ENCODE measurements at regions not wholly inside any gene's neighbourhood (a gene's known extent, or its start where the extent isn't known, plus 50 kb on each side); places are given as distances from the start of the nearest gene placed in this dataset.

DNA sequence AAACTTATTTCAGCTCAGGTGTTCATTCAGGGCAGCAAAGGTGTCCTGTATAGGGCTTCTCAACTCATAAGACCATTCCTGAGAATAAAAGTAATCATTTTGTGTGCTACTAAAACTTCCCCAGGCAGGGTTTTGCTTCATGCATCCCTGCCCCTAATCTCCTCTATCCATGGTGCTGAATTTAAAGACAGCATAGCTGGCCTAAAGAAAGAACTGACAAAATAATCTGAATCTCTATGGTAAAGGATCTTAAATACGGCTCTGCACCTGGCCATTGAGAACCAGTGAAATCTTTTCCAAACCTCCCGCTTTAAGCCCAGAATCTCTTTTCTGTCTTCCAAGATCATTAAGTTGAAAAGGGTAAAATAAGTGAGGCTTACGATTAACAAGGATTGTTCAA lies 292.1 kb upstream of the KLHL29 start:
- WGBS, 2 experiments (ENCODE audit: extremely low coverage in 2 of 2, insufficient read length in 1 of 2): no CpG with 5 or more reads among the region's 3 CpGs
- Histone ChIP-seq H2AFZ (replicated peaks; ENCODE audit: low read length, poor library complexity) (no peak overlapping the region), H3K18ac (ENCODE audit: low read depth, low read length) (no peak overlapping the region), H3K36me3 (ENCODE audit: control insufficient read depth, insufficient read depth, low read length) (no peaks in the 10 kb centered on the region), H2BK120ac (ENCODE audit: low read depth, low read length) (no peak overlapping the region), H4K20me1 (ENCODE audit: insufficient read depth, low read length) (no peaks in the 10 kb centered on the region), H3K4ac (ENCODE audit: low read depth, low read length) (no peak overlapping the region), H3K23ac (ENCODE audit: low read depth, low read length) (no peak overlapping the region), H3K27me3 (ENCODE audit: control insufficient read depth, insufficient read depth, low read length) (no peaks in the 10 kb centered on the region), H3K56ac (ENCODE audit: extremely low read depth, insufficient read depth, low read length) (no peak overlapping the region), H2AK5ac (ENCODE audit: low read depth, low read length) (no peak overlapping the region), H2BK20ac (ENCODE audit: low read depth, low read length) (no peak overlapping the region), H3K4me1 (ENCODE audit: control insufficient read depth, insufficient read depth, low read length) (no peaks in the 10 kb centered on the region), H3K79me1 (ENCODE audit: low read depth in 1 of 2, low read length in 2 of 2) (no peaks in the 10 kb centered on the region), H4K91ac (ENCODE audit: insufficient read depth, low read depth, low read length) (no peak overlapping the region), H3K4me3 (ENCODE audit: insufficient read depth, low read depth, low read length) (no peak overlapping the region), H3K27ac (ENCODE audit: insufficient read depth, low read length) (no peak overlapping the region), H2BK5ac (ENCODE audit: low read depth, low read length, poor library complexity, severe bottlenecking) (no peak overlapping the region), H3K14ac (replicated peaks; ENCODE audit: low read depth, low read length) (no peak overlapping the region), H3K9me1 (ENCODE audit: insufficient read depth, low read length) (no peaks in the 10 kb centered on the region), H2BK15ac (ENCODE audit: low read depth, low read length) (no peak overlapping the region), H4K5ac (ENCODE audit: low read depth, low read length) (no peak overlapping the region), H2AK9ac (replicated peaks; ENCODE audit: low read depth, low read length, poor library complexity) (no peak overlapping the region), H3K4me2 (ENCODE audit: low read depth, low read length) (no peak overlapping the region), H4K8ac (ENCODE audit: low read depth in 2 of 2, low read length in 2 of 2) (no peak overlapping the region), H3K9me3 (ENCODE audit: control insufficient read depth, insufficient read depth, low read length) (peaks cover 4% of the 10 kb centered on the region; the same call in 1 of the 2 replicates), H3K9ac (ENCODE audit: low read depth, low read length) (no peak overlapping the region)
- DNase-seq (peak; percentile 2), ATAC-seq (ENCODE audit: low read depth) (no peak)
- TF ChIP-seq, protein P1, sequence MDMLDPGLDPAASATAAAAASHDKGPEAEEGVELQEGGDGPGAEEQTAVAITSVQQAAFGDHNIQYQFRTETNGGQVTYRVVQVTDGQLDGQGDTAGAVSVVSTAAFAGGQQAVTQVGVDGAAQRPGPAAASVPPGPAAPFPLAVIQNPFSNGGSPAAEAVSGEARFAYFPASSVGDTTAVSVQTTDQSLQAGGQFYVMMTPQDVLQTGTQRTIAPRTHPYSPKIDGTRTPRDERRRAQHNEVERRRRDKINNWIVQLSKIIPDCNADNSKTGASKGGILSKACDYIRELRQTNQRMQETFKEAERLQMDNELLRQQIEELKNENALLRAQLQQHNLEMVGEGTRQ (IDR thresholded peaks at IDR 0.05; ENCODE audit: low read depth, low read length): no peak
- TF ChIP-seq FOS (IDR thresholded peaks at IDR 0.05; ENCODE audit: low read depth, low read length) (no peak), SMC3 (IDR thresholded peaks at IDR 0.05; ENCODE audit: low read depth, low read length) (no peak), MAFK (IDR thresholded peaks at IDR 0.05; ENCODE audit: low read depth, low read length) (no peak), BHLHE40 (IDR thresholded peaks at IDR 0.05; ENCODE audit: low read depth, low read length) (no peak), MXI1 (IDR thresholded peaks at IDR 0.05; ENCODE audit: borderline replicate concordance, low read depth, low read length) (no peak), RAD21 (IDR thresholded peaks at IDR 0.05; ENCODE audit: low read length) (no peak)
- TF ChIP-seq, protein P2, sequence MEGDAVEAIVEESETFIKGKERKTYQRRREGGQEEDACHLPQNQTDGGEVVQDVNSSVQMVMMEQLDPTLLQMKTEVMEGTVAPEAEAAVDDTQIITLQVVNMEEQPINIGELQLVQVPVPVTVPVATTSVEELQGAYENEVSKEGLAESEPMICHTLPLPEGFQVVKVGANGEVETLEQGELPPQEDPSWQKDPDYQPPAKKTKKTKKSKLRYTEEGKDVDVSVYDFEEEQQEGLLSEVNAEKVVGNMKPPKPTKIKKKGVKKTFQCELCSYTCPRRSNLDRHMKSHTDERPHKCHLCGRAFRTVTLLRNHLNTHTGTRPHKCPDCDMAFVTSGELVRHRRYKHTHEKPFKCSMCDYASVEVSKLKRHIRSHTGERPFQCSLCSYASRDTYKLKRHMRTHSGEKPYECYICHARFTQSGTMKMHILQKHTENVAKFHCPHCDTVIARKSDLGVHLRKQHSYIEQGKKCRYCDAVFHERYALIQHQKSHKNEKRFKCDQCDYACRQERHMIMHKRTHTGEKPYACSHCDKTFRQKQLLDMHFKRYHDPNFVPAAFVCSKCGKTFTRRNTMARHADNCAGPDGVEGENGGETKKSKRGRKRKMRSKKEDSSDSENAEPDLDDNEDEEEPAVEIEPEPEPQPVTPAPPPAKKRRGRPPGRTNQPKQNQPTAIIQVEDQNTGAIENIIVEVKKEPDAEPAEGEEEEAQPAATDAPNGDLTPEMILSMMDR (conservative IDR thresholded peaks at IDR 0.05; ENCODE audit: low read depth, low read length): no peak
- TF ChIP-seq, protein P3, sequence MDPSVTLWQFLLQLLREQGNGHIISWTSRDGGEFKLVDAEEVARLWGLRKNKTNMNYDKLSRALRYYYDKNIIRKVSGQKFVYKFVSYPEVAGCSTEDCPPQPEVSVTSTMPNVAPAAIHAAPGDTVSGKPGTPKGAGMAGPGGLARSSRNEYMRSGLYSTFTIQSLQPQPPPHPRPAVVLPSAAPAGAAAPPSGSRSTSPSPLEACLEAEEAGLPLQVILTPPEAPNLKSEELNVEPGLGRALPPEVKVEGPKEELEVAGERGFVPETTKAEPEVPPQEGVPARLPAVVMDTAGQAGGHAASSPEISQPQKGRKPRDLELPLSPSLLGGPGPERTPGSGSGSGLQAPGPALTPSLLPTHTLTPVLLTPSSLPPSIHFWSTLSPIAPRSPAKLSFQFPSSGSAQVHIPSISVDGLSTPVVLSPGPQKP (IDR thresholded peaks at IDR 0.05; ENCODE audit: borderline replicate concordance, low read depth, low read length): no peak
- BruUV-seq (replicated peaks): no TSS peak
- dilution Hi-C loops (cut with HindIII; ENCODE audit: low sequenced_read_pairs, unreplicated experiment) (no loop called here), intact Hi-C loops (cut with micrococcal nuclease) (no loop called here), in situ Hi-C loops (cut with MboI; ENCODE audit: low sequenced_read_pairs) (no loop called here)
- ChIA-PET CTCF (interaction anchor here (0.6 kb wide), 1 partner anchor 9 kb away, joined by 3 read pairs; no protein-coding TSS in a partner anchor), POLR2A (ENCODE audit: unreplicated experiment) (no interaction called here)

All from IMR-90 (cell line).